CD4-positive, CD25-positive, alpha-beta regulatory T cell (primary cell): ENCODE measurements at regions not wholly inside any gene's neighbourhood (a gene's known extent, or its start where the extent isn't known, plus 50 kb on each side); places are given as distances from the start of the nearest gene placed in this dataset.

Experiments used
- ATAC-seq, 2 donors: fragments of 150-1000 bp; cut with Tn5 transposase; one replicate each; pipeline ENCODE4 v1.10.0; 2021; ENCODE audit warnings: low read depth in 2 of 2, moderate number of reproducible peaks in 2 of 2, moderate library complexity in 1 of 2
- DNase-seq, 3 donors: peaks; one replicate each; pipeline versions ENCODE4 v3.0.0 to v3.0.0-alpha.2; 2012 to 2022; ENCODE audit warnings: mixed read lengths in 1 of 3
- H3K27ac ChIP-seq: one replicate; pipeline ENCODE4 v1.7.0; 2013; ENCODE audit warnings: mild to moderate bottlenecking, low read length; ENCODE audit not compliant: insufficient read depth, poor library complexity, severe bottlenecking
- H3K27me3 ChIP-seq: one replicate; pipeline ENCODE4 v1.7.0; 2013; ENCODE audit warnings: low read length; ENCODE audit not compliant: control insufficient read depth, insufficient read depth
- H3K36me3 ChIP-seq: one replicate; pipeline ENCODE4 v1.7.0; 2013; ENCODE audit warnings: mild to moderate bottlenecking, low read length, moderate library complexity; ENCODE audit not compliant: control insufficient read depth, insufficient read depth
- H3K4me1 ChIP-seq: 2 replicates; pipeline ENCODE4 v1.7.0; 2013; ENCODE audit warnings: mild to moderate bottlenecking, low read length; ENCODE audit not compliant: insufficient read depth, control insufficient read depth, poor library complexity, severe bottlenecking
- H3K4me3 ChIP-seq: one replicate; pipeline ENCODE4 v1.7.0; 2013; ENCODE audit warnings: low read depth, mild to moderate bottlenecking, low read length, moderate library complexity
- H3K9me3 ChIP-seq, 2 experiments: 1 replicate in 1 of 2; 2 replicates in 1 of 2; pipeline ENCODE4 v1.7.0; 2013; ENCODE audit warnings: low read length in 2 of 2, mild to moderate bottlenecking in 1 of 2, moderate library complexity in 1 of 2; ENCODE audit not compliant: control insufficient read depth in 2 of 2
- H3K27ac Mint-ChIP-seq, 3 donors: one replicate each; pipeline ENCODE4 v1.8.0; 2020 to 2022; ENCODE audit warnings: mild to moderate bottlenecking in 3 of 3, mixed read lengths in 3 of 3, moderate library complexity in 2 of 3
- H3K27me3 Mint-ChIP-seq: one replicate; pipeline ENCODE4 v1.8.0; 2022; ENCODE audit warnings: mild to moderate bottlenecking, mixed read lengths
- H3K36me3 Mint-ChIP-seq: one replicate; pipeline ENCODE4 v1.8.0; 2020; ENCODE audit warnings: mixed read lengths
- H3K4me1 Mint-ChIP-seq, 4 donors: one replicate each; pipeline ENCODE4 v1.8.0; 2020 to 2022; ENCODE audit warnings: mixed read lengths in 4 of 4, mild to moderate bottlenecking in 1 of 4
- H3K4me3 Mint-ChIP-seq, 4 donors: one replicate each; pipeline ENCODE4 v1.8.0; 2020 to 2022; ENCODE audit warnings: mild to moderate bottlenecking in 4 of 4, mixed read lengths in 4 of 4, moderate library complexity in 3 of 4
- H3K9me3 Mint-ChIP-seq, 7 donors: one replicate each; pipeline ENCODE4 v1.8.0; 2020 to 2022; ENCODE audit warnings: mixed read lengths in 7 of 7, mild to moderate bottlenecking in 3 of 7, moderate library complexity in 2 of 7

GRCh38 chr9:107890921-107891465 is 401.4 kb upstream of the KLF4 start:
- H3K9me3 Mint-ChIP-seq = peaks cover 0 to 14% (median 5%) of the 10 kb centered on the region in 7 donors
- H3K27me3 ChIP-seq = no peaks in the 10 kb centered on the region
- H3K4me3 ChIP-seq = no peak overlapping the region
- ATAC-seq (no peak), DNase-seq (no peak)
- no peak overlapping the region for H3K4me3 Mint-ChIP-seq
- H3K27me3 Mint-ChIP-seq = no peaks in the 10 kb centered on the region
- H3K4me1 Mint-ChIP-seq = no peaks in the 10 kb centered on the region
- H3K27ac ChIP-seq = no peak overlapping the region
- H3K4me1 ChIP-seq = no peaks in the 10 kb centered on the region
- no peak overlapping the region for H3K27ac Mint-ChIP-seq
- H3K36me3 Mint-ChIP-seq = no peaks in the 10 kb centered on the region
- no peaks in the 10 kb centered on the region for H3K9me3 ChIP-seq
- H3K36me3 ChIP-seq = no peaks in the 10 kb centered on the region

GRCh38 chr9:107888773-107889227 is 399.2 kb upstream of the KLF4 start:
- H3K4me1 Mint-ChIP-seq = no peaks in the 10 kb centered on the region
- H3K27ac Mint-ChIP-seq = no peak overlapping the region
- no peaks in the 10 kb centered on the region for H3K27me3 ChIP-seq
- no peaks in the 10 kb centered on the region for H3K36me3 ChIP-seq
- H3K4me1 ChIP-seq = no peaks in the 10 kb centered on the region
- no peak for DNase-seq
- peaks cover 0 to 13% (median 4%) of the 10 kb centered on the region in 7 donors for H3K9me3 Mint-ChIP-seq
- no peaks in the 10 kb centered on the region for H3K36me3 Mint-ChIP-seq
- no peak overlapping the region for H3K4me3 Mint-ChIP-seq
- H3K9me3 ChIP-seq = no peaks in the 10 kb centered on the region
- no peak for ATAC-seq
- no peak overlapping the region for H3K27ac ChIP-seq
- no peak overlapping the region for H3K4me3 ChIP-seq
- H3K27me3 Mint-ChIP-seq = no peaks in the 10 kb centered on the region

- DNase-seq = no peak
- H3K9me3 Mint-ChIP-seq = peaks cover 0 to 13% (median 5%) of the 10 kb centered on the region in 7 donors
Measured at GRCh38 chr9:107886826-107887225, 397.3 kb upstream of the KLF4 start.

GRCh38 chr9:107883496-107884124 is 394.0 kb upstream of the KLF4 start:
- Histone ChIP-seq H3K9me3 (no peaks in the 10 kb centered on the region), H3K27ac (no peak overlapping the region), H3K27me3 (no peaks in the 10 kb centered on the region), H3K36me3 (no peaks in the 10 kb centered on the region), H3K4me3 (no peak overlapping the region), H3K4me1 (no peaks in the 10 kb centered on the region)
- Mint-ChIP-seq H3K27ac (no peak overlapping the region), H3K27me3 (no peaks in the 10 kb centered on the region), H3K36me3 (no peaks in the 10 kb centered on the region), H3K4me1 (no peaks in the 10 kb centered on the region), H3K9me3 (peaks cover 0 to 4% (median 0%) of the 10 kb centered on the region in 7 donors), H3K4me3 (no peak overlapping the region)
- DNase-seq = no peak
- ATAC-seq = no peak

More at GRCh38 chr9:107886826-107887225, 397.3 kb upstream of the KLF4 start:
- H3K4me3 Mint-ChIP-seq = no peak overlapping the region
- Histone ChIP-seq H3K36me3 (no peaks in the 10 kb centered on the region), H3K9me3 (no peaks in the 10 kb centered on the region), H3K4me1 (no peaks in the 10 kb centered on the region), H3K27ac (no peak overlapping the region), H3K4me3 (no peak overlapping the region), H3K27me3 (no peaks in the 10 kb centered on the region)
- no peaks in the 10 kb centered on the region for H3K27me3 Mint-ChIP-seq
- no peak for ATAC-seq
- H3K36me3 Mint-ChIP-seq = no peaks in the 10 kb centered on the region
- no peaks in the 10 kb centered on the region for H3K4me1 Mint-ChIP-seq
- no peak overlapping the region for H3K27ac Mint-ChIP-seq

- Mint-ChIP-seq H3K36me3 (no peaks in the 10 kb centered on the region), H3K4me1 (no peaks in the 10 kb centered on the region), H3K27me3 (no peaks in the 10 kb centered on the region)
Measured at GRCh38 chr9:107881626-107882300, 392.2 kb upstream of the KLF4 start.

GRCh38 chr9:107878462-107878861 is 388.9 kb upstream of the KLF4 start:
- no peak overlapping the region for H3K27ac Mint-ChIP-seq
- ATAC-seq (no peak), DNase-seq (no peak)
- H3K4me3 Mint-ChIP-seq = no peak overlapping the region
- Histone ChIP-seq H3K9me3 (no peaks in the 10 kb centered on the region), H3K4me3 (no peak overlapping the region), H3K27ac (no peak overlapping the region), H3K36me3 (no peaks in the 10 kb centered on the region), H3K4me1 (no peaks in the 10 kb centered on the region), H3K27me3 (no peaks in the 10 kb centered on the region)
- H3K4me1 Mint-ChIP-seq = no peaks in the 10 kb centered on the region
- H3K36me3 Mint-ChIP-seq = no peaks in the 10 kb centered on the region
- peaks cover 0 to 3% (median 3%) of the 10 kb centered on the region in 7 donors for H3K9me3 Mint-ChIP-seq
- no peaks in the 10 kb centered on the region for H3K27me3 Mint-ChIP-seq

More at GRCh38 chr9:107881626-107882300, 392.2 kb upstream of the KLF4 start:
- Histone ChIP-seq H3K27ac (no peak overlapping the region), H3K27me3 (no peaks in the 10 kb centered on the region), H3K4me1 (no peaks in the 10 kb centered on the region), H3K36me3 (no peaks in the 10 kb centered on the region), H3K9me3 (no peaks in the 10 kb centered on the region), H3K4me3 (no peak overlapping the region)
- no peak overlapping the region for H3K4me3 Mint-ChIP-seq
- no peak overlapping the region for H3K27ac Mint-ChIP-seq
- DNase-seq (no peak), ATAC-seq (no peak)
- H3K9me3 Mint-ChIP-seq = peaks cover 0 to 3% (median 0%) of the 10 kb centered on the region in 7 donors

- Histone ChIP-seq H3K9me3 (no peaks in the 10 kb centered on the region), H3K4me1 (no peaks in the 10 kb centered on the region), H3K27me3 (no peaks in the 10 kb centered on the region), H3K27ac (no peak overlapping the region), H3K4me3 (no peak overlapping the region), H3K36me3 (no peaks in the 10 kb centered on the region)
- DNase-seq (no peak), ATAC-seq (no peak)
- Mint-ChIP-seq H3K4me3 (no peak overlapping the region), H3K27me3 (no peaks in the 10 kb centered on the region), H3K27ac (no peak overlapping the region), H3K36me3 (no peaks in the 10 kb centered on the region), H3K9me3 (peaks cover 0 to 3% (median 1%) of the 10 kb centered on the region in 7 donors), H3K4me1 (no peaks in the 10 kb centered on the region)
Measured at GRCh38 chr9:107875571-107875980, 386.0 kb upstream of the KLF4 start.
